ENCODE measurements at regions not wholly inside any gene's neighbourhood (a gene's known extent, or its start where the extent isn't known, plus 50 kb on each side); places are given as distances from the start of the nearest gene placed in this dataset.

DNA sequence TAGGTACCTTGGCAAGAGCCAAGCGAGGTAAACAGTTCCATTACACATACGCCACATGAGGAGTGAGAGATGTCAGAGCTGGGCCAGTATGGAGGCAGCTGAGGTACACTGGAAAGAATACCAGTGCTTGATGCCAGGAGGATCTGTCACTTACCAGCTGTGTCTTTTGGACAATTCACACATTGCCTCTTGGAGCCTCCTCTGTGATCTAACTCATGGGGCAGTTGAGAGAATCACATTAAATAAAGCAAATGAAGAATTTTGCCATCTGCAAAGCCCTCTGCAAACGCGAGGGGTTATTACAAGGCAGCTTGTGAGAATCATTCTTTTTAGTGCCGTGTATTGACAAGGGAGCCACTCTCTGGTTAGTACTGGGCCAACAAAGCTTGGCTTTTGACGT is 429.7 kb upstream of the KLF4 start:
- H3K27ac Mint-ChIP-seq = no peak overlapping the region

DNA sequence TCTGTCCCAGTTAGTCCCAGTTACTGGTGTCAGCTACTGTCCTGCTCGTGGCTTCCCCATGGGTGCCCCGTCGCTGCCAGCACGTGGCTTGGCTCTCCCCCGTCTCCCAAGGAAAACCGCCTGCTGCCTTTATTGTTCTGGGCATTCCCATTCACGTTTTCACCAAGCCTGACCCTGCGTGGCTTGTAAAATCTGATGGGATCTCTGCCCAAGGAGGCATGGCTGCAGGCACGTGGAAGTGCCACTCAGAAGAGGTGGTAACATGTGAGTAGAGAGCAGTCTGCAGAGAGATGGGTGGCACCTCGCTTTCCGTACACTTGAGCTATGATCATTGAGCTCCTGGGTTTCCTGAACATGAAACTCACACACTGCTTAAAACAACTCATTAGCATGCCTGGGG is 429.2 kb upstream of the KLF4 start:
- Mint-ChIP-seq H3K9me3 (peaks cover 2% of the 10 kb centered on the region), H3K36me3 (no peaks in the 10 kb centered on the region), H3K27me3 (no peaks in the 10 kb centered on the region), H3K27ac (no peak overlapping the region), H3K4me3 (no peak overlapping the region), H3K4me1 (no peaks in the 10 kb centered on the region)
- CTCF ChIA-PET = no interaction called here
- DNase-seq = no peak

More for the DNA sequence above, 429.7 kb upstream of the KLF4 start:
- CTCF ChIA-PET = no interaction called here
- Mint-ChIP-seq H3K4me3 (no peak overlapping the region), H3K36me3 (no peaks in the 10 kb centered on the region), H3K4me1 (no peaks in the 10 kb centered on the region), H3K27me3 (no peaks in the 10 kb centered on the region), H3K9me3 (peaks cover 2% of the 10 kb centered on the region)
- DNase-seq = no peak

DNA sequence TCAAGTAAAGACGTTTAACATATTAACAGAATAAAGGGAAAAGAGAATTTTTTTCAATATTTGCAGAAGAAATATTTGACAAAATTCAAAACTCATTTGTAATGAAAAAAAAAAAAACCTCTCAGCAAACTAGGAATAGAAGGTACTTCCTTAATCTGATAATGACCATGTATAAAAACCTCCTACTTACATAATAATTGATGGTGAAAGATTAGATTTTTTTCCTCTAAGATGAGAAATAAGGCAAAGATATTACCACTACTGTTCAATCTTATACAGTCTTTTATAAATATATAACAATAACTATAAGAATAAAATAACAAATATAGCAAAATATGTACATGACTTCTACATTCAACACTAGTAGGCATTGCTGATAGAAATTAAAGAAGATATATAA is 424.6 kb upstream of the KLF4 start:
- DNase-seq = no peak
- CTCF ChIA-PET = no interaction called here
- H3K27me3 Mint-ChIP-seq = no peaks in the 10 kb centered on the region
- no peak overlapping the region for H3K4me3 Mint-ChIP-seq
- peaks cover 3% of the 10 kb centered on the region for H3K9me3 Mint-ChIP-seq
- H3K4me1 Mint-ChIP-seq = no peaks in the 10 kb centered on the region
- no peaks in the 10 kb centered on the region for H3K36me3 Mint-ChIP-seq
- H3K27ac Mint-ChIP-seq = no peak overlapping the region

- Mint-ChIP-seq H3K36me3 (no peaks in the 10 kb centered on the region), H3K4me1 (no peaks in the 10 kb centered on the region), H3K27me3 (no peaks in the 10 kb centered on the region), H3K4me3 (no peak overlapping the region), H3K27ac (no peak overlapping the region), H3K9me3 (peaks cover 5% of the 10 kb centered on the region)
- DNase-seq = no peak
- CTCF ChIA-PET = no interaction called here
These were observed 418.1 kb upstream of the KLF4 start for GRCh38 chr9:107907715-107908114.

DNA sequence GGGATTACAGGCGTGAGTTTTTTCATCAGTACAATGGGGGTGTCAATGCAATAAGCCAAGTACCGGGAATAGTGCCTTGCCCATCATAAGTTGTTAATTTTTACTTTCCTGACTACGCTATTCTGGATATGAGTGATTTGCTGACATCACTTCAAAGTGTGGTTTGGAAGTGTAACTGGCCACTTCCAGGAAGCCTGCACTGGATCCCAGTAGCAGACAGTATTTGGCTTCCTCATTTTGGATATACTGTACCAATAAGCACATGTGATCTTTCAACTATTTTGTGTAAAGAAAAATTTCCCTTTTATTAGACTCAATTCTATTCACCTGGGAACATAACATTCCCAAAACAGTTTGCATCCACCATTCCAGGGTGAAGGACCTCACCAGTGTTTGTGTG is 417.7 kb upstream of the KLF4 start:
- no peak overlapping the region for H3K27ac Mint-ChIP-seq
- no peaks in the 10 kb centered on the region for H3K27me3 Mint-ChIP-seq
- no peaks in the 10 kb centered on the region for H3K4me1 Mint-ChIP-seq
- DNase-seq = no peak
- CTCF ChIA-PET = no interaction called here
- peaks cover 4% of the 10 kb centered on the region for H3K9me3 Mint-ChIP-seq
- no peaks in the 10 kb centered on the region for H3K36me3 Mint-ChIP-seq
- no peak overlapping the region for H3K4me3 Mint-ChIP-seq

- DNase-seq = no peak
- Mint-ChIP-seq H3K9me3 (peaks cover 3% of the 10 kb centered on the region), H3K27me3 (no peaks in the 10 kb centered on the region), H3K27ac (no peak overlapping the region), H3K36me3 (no peaks in the 10 kb centered on the region), H3K4me1 (no peaks in the 10 kb centered on the region), H3K4me3 (no peak overlapping the region)
- CTCF ChIA-PET = no interaction called here
These were observed 416.5 kb upstream of the KLF4 start for GRCh38 chr9:107906074-107906473.

DNA sequence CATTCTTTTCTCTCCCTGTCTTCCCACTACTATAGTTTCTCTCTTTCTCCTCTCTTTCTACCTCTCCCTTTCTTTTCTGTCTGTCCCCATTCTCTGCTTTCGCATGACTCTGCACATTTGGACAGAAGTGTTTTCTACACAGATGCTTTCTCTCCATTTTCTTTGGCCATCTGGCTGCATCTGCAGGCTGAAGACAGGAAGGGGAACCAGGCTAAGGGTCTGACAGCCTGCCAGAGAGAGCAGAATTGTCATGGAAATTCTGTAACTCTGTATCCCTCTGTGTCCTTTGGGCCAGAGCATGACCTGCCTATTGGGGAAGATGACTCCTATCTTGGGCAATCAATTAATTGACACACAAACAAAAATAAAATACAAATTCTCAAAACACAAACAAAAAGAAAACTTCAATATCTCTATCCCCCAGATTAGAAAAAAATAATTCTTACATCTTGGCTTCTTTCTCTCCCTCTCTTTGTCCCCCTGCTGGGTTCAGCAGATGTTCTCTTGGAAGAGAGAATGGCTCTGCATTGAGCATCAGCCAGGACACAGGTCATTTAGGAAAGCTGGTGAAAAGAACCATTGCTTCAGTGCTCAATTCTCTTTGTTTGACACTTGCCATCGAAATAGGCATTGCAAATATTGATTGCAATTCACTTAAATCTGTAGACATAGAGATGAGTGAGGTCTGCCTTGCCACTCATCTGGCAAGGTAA is 415.9 kb upstream of the KLF4 start:
- Mint-ChIP-seq H3K27me3 (no peaks in the 10 kb centered on the region), H3K4me3 (no peak overlapping the region), H3K9me3 (peaks cover 3% of the 10 kb centered on the region), H3K36me3 (no peaks in the 10 kb centered on the region), H3K4me1 (no peaks in the 10 kb centered on the region), H3K27ac (no peak overlapping the region)
- CTCF ChIA-PET = no interaction called here
- no peak for DNase-seq

GRCh38 chr9:107899961-107900330 is 410.4 kb upstream of the KLF4 start:
- no peak overlapping the region for H3K4me3 Mint-ChIP-seq
- CTCF ChIA-PET = no interaction called here
- DNase-seq = no peak

DNA sequence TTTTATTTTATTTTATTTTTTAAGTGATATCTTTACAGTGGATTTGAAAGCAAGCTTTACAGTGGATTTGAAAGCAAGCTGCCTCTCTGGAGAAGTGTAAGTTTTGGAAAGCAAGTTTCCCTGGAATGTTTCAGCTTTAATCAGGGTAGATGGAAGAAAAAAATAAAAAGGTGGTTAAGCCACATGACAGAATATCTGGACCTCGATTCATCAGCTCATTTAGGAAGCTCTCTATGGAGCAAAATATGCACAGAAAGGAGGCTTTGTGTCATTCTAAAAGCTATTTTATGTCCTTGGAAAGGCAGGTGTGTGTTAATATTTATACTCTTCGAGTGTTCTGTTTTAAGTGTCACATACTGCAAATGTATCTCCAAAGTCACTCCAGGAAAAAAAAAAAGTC is 409.2 kb upstream of the KLF4 start:
- no peak for DNase-seq
- CTCF ChIA-PET = no interaction called here
- Mint-ChIP-seq H3K27ac (no peak overlapping the region), H3K27me3 (no peaks in the 10 kb centered on the region), H3K36me3 (no peaks in the 10 kb centered on the region), H3K4me1 (no peaks in the 10 kb centered on the region), H3K9me3 (peaks cover 3% of the 10 kb centered on the region), H3K4me3 (no peak overlapping the region)

More at GRCh38 chr9:107899961-107900330, 410.4 kb upstream of the KLF4 start:
- Mint-ChIP-seq H3K4me1 (no peaks in the 10 kb centered on the region), H3K27ac (no peak overlapping the region), H3K36me3 (no peaks in the 10 kb centered on the region), H3K27me3 (no peaks in the 10 kb centered on the region), H3K9me3 (peaks cover 3% of the 10 kb centered on the region)

- CTCF ChIA-PET = no interaction called here
- H3K27ac Mint-ChIP-seq = no peak overlapping the region
These were observed 407.0 kb upstream of the KLF4 start for GRCh38 chr9:107896544-107896943.

GRCh38 chr9:107895501-107896001 is 406.0 kb upstream of the KLF4 start:
- no peak overlapping the region for H3K4me3 Mint-ChIP-seq
- CTCF ChIA-PET = no interaction called here
- H3K27ac Mint-ChIP-seq = no peak overlapping the region

More at GRCh38 chr9:107896544-107896943, 407.0 kb upstream of the KLF4 start:
- Mint-ChIP-seq H3K9me3 (peaks cover 3% of the 10 kb centered on the region), H3K4me3 (no peak overlapping the region), H3K4me1 (no peaks in the 10 kb centered on the region), H3K27me3 (no peaks in the 10 kb centered on the region), H3K36me3 (no peaks in the 10 kb centered on the region)
- DNase-seq = no peak

GRCh38 chr9:107894572-107895261 is 405.1 kb upstream of the KLF4 start:
- no peak overlapping the region for H3K4me3 Mint-ChIP-seq
- CTCF ChIA-PET = no interaction called here
- H3K9me3 Mint-ChIP-seq = peaks cover 9% of the 10 kb centered on the region
- H3K36me3 Mint-ChIP-seq = no peaks in the 10 kb centered on the region
- H3K4me1 Mint-ChIP-seq = no peaks in the 10 kb centered on the region
- no peaks in the 10 kb centered on the region for H3K27me3 Mint-ChIP-seq
- no peak for DNase-seq
- no peak overlapping the region for H3K27ac Mint-ChIP-seq

More at GRCh38 chr9:107895501-107896001, 406.0 kb upstream of the KLF4 start:
- peaks cover 6% of the 10 kb centered on the region for H3K9me3 Mint-ChIP-seq
- DNase-seq = no peak
- H3K27me3 Mint-ChIP-seq = no peaks in the 10 kb centered on the region
- no peaks in the 10 kb centered on the region for H3K36me3 Mint-ChIP-seq
- H3K4me1 Mint-ChIP-seq = no peaks in the 10 kb centered on the region

DNA sequence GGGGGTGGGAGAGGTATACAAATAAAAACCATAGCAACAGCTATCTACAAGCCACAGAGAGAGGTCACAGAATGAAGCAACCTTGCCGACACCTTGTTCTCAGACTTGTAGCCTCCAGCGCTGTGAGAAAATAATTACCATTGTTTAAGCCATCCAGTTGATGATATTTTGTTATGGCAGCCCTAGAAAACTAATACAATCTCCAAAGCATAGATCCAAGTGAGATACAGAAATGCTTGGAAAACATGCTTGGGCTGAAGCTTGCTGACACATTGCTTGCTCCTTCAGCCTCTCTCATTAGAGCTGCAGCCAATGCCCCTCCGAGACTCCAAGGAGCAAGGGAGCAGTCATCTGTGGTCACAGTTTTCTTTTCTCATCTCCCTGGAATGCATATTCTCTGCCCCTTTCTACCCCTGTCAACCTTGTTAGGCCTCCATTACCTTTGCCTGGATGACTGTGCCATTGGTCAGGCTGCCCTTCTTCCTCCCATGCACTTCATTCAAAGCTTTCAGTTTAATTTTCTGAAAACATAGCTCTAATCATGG is 401.4 kb upstream of the KLF4 start:
- Mint-ChIP-seq H3K4me1 (no peaks in the 10 kb centered on the region), H3K4me3 (no peak overlapping the region), H3K27me3 (no peaks in the 10 kb centered on the region), H3K9me3 (peaks cover 11% of the 10 kb centered on the region), H3K36me3 (no peaks in the 10 kb centered on the region), H3K27ac (no peak overlapping the region)
- no peak for DNase-seq
- CTCF ChIA-PET = interaction anchor here (0.6 kb wide), 1 partner anchor 182 kb away, joined by 3 read pairs; no protein-coding TSS in a partner anchor

- Mint-ChIP-seq H3K27me3 (no peaks in the 10 kb centered on the region), H3K9me3 (peaks cover 11% of the 10 kb centered on the region), H3K4me3 (no peak overlapping the region), H3K27ac (no peak overlapping the region), H3K4me1 (no peaks in the 10 kb centered on the region), H3K36me3 (no peaks in the 10 kb centered on the region)
- CTCF ChIA-PET = no interaction called here
- DNase-seq = no peak
These were observed 399.2 kb upstream of the KLF4 start for GRCh38 chr9:107888773-107889227.

- no peak for DNase-seq
- Mint-ChIP-seq H3K4me3 (no peak overlapping the region), H3K27me3 (no peaks in the 10 kb centered on the region), H3K4me1 (no peaks in the 10 kb centered on the region), H3K36me3 (no peaks in the 10 kb centered on the region), H3K27ac (no peak overlapping the region), H3K9me3 (peaks cover 9% of the 10 kb centered on the region)
- CTCF ChIA-PET = no interaction called here
These were observed 397.3 kb upstream of the KLF4 start for GRCh38 chr9:107886826-107887225.
